Keratinocyte (primary cell): ENCODE measurements at regions not wholly inside any gene's neighbourhood (a gene's known extent, or its start where the extent isn't known, plus 50 kb on each side); places are given as distances from the start of the nearest gene placed in this dataset.

Source experiments
- DNase-seq: peaks from one replicate; pipeline ENCODE4 v3.0.0-alpha.2; 2011; ENCODE audit warnings: low read depth, missing footprints, low spot score
- FAIRE-seq: peaks from 2 replicates; lab custom pipeline; 2011; peaks lifted over from hg19 to GRCh38; lab: Jason Lieb, UNC
- H2AFZ ChIP-seq: 2 replicates; pipeline ENCODE4 v1.6.0; 2012; ENCODE audit warnings: low read length, control low read depth, inconsistent platforms; ENCODE audit not compliant: control insufficient read depth
- H3K27ac ChIP-seq: 2 replicates; pipeline ENCODE4 v1.5.1; 2011; ENCODE audit warnings: low read length; ENCODE audit not compliant: control insufficient read depth, insufficient read depth
- H3K27me3 ChIP-seq: 3 replicates; pipeline ENCODE4 v1.6.0; 2011; ENCODE audit warnings: low read length; ENCODE audit not compliant: control insufficient read depth, insufficient read depth; ENCODE audit errors: extremely low read depth
- H3K36me3 ChIP-seq, 2 experiments: 2 replicates in 1 of 2; 3 replicates in 1 of 2; pipeline ENCODE4 v1.5.1; 2011; ENCODE audit warnings: low read length in 2 of 2, mild to moderate bottlenecking in 1 of 2; ENCODE audit not compliant: control insufficient read depth in 2 of 2, insufficient read depth in 2 of 2; ENCODE audit errors: extremely low read depth in 1 of 2
- H3K4me1 ChIP-seq: 3 replicates; pipeline ENCODE4 v1.5.1; 2011; ENCODE audit warnings: low read length; ENCODE audit not compliant: control insufficient read depth, insufficient read depth; ENCODE audit errors: extremely low read depth
- H3K4me2 ChIP-seq: 3 replicates; pipeline ENCODE4 v1.6.0; 2011; ENCODE audit warnings: low read depth, low read length; ENCODE audit not compliant: control insufficient read depth, insufficient read depth; ENCODE audit errors: extremely low read depth
- H3K4me3 ChIP-seq, 3 experiments: fragments of 200-600 bp in 1 of 3; sonication (generic) in 1 of 3; 2 replicates in 2 of 3; 3 replicates in 1 of 3; pipeline ENCODE4 v1.5.1; 2011 to 2016; ENCODE audit warnings: low read length in 3 of 3, mild to moderate bottlenecking in 3 of 3, control low read depth in 2 of 3, inconsistent platforms in 1 of 3, low read depth in 1 of 3, mixed read lengths in 1 of 3, mixed run types in 1 of 3, moderate library complexity in 1 of 3; ENCODE audit not compliant: control insufficient read depth in 2 of 3, insufficient read depth in 2 of 3; ENCODE audit errors: extremely low read depth in 1 of 3
- H3K79me2 ChIP-seq: 2 replicates; pipeline ENCODE4 v1.6.0; 2012; ENCODE audit warnings: low read length; ENCODE audit not compliant: control insufficient read depth, insufficient read depth
- H3K9ac ChIP-seq: 3 replicates; pipeline ENCODE4 v1.6.0; 2011; ENCODE audit warnings: low read length; ENCODE audit not compliant: control insufficient read depth, insufficient read depth; ENCODE audit errors: extremely low read depth
- H3K9me1 ChIP-seq: 3 replicates; pipeline ENCODE4 v1.6.0; 2011; ENCODE audit warnings: low read length; ENCODE audit not compliant: control insufficient read depth, insufficient read depth; ENCODE audit errors: extremely low read depth
- H3K9me3 ChIP-seq: 2 replicates; pipeline ENCODE4 v1.5.1; 2012; ENCODE audit warnings: low read depth, low read length; ENCODE audit not compliant: control insufficient read depth
- H4K20me1 ChIP-seq: 3 replicates; pipeline ENCODE4 v1.6.0; 2011; ENCODE audit warnings: low read length; ENCODE audit not compliant: control insufficient read depth, insufficient read depth; ENCODE audit errors: extremely low read depth
- CTCF ChIP-seq, 3 experiments: IDR thresholded peaks in 1 of 3; conservative IDR thresholded peaks in 1 of 3; optimal IDR thresholded peaks in 1 of 3; 2 replicates in 2 of 3; 3 replicates in 1 of 3; pipeline versions ENCODE3 to v1.5.1; 2011; ENCODE audit warnings: low read length in 3 of 3, mild to moderate bottlenecking in 3 of 3, moderate library complexity in 2 of 3, control low read depth in 1 of 3, inconsistent platforms in 1 of 3; ENCODE audit not compliant: insufficient read depth in 2 of 3; ENCODE audit errors: extremely low read depth in 1 of 3
- EZH2 ChIP-seq: IDR thresholded peaks from one replicate; pipeline ENCODE4 v1.6.1; 2012; ENCODE audit warnings: inconsistent platforms, mild to moderate bottlenecking, low read length, moderate library complexity
- dilution Hi-C: fragments of 300-500 bp; cut with MboI; formaldehyde crosslinking; loops from one replicate; pipeline ENCODE4 v1.7.0; 2020; ENCODE audit warnings: low sequenced_read_pairs; ENCODE audit not compliant: extremely low pct_ligation_motif_present

- H3K4me3 ChIP-seq = no peak overlapping the region
- no peaks in the 10 kb centered on the region for H3K27me3 ChIP-seq
- no peak overlapping the region for H3K9ac ChIP-seq
- H3K4me2 ChIP-seq = no peak overlapping the region
- no peaks in the 10 kb centered on the region for H3K36me3 ChIP-seq
- H3K79me2 ChIP-seq = no peaks in the 10 kb centered on the region
- H3K9me1 ChIP-seq = no peaks in the 10 kb centered on the region
- no peak overlapping the region for H2AFZ ChIP-seq
- dilution Hi-C loops = no loop called here
- DNase-seq (no peak), FAIRE-seq (no peak)
- H3K9me3 ChIP-seq = no peaks in the 10 kb centered on the region
- no peaks in the 10 kb centered on the region for H3K4me1 ChIP-seq
- no peak for TF ChIP-seq CTCF (optimal IDR thresholded peaks at IDR 0.05 in 1 of 3, IDR thresholded peaks at IDR 0.05 in 1 of 3, conservative IDR thresholded peaks at IDR 0.05 in 1 of 3; ENCODE audit: extremely low read depth in 1 of 3, insufficient read depth in 2 of 3, low read length in 3 of 3)
- TF ChIP-seq EZH2 = no peak
- H3K27ac ChIP-seq = no peak overlapping the region
- no peaks in the 10 kb centered on the region for H4K20me1 ChIP-seq
Observed at GRCh38 chr1:104630567-104631149, 881.0 kb downstream of the AMY1C start.

- Histone ChIP-seq H3K4me3 (no peak overlapping the region), H3K4me1 (no peaks in the 10 kb centered on the region), H3K9me3 (no peaks in the 10 kb centered on the region), H3K36me3 (no peaks in the 10 kb centered on the region), H4K20me1 (no peaks in the 10 kb centered on the region), H3K27me3 (no peaks in the 10 kb centered on the region), H3K9me1 (no peaks in the 10 kb centered on the region), H3K9ac (no peak overlapping the region), H3K4me2 (no peak overlapping the region), H3K79me2 (no peaks in the 10 kb centered on the region), H2AFZ (no peak overlapping the region), H3K27ac (no peak overlapping the region)
- DNase-seq (no peak), FAIRE-seq (no peak)
- TF ChIP-seq CTCF (optimal IDR thresholded peaks at IDR 0.05 in 1 of 3, IDR thresholded peaks at IDR 0.05 in 1 of 3, conservative IDR thresholded peaks at IDR 0.05 in 1 of 3; ENCODE audit: extremely low read depth in 1 of 3, insufficient read depth in 2 of 3, low read length in 3 of 3) (no peak), EZH2 (no peak)
- dilution Hi-C loops = no loop called here
Observed at GRCh38 chr1:104636581-104636980, 886.9 kb downstream of the AMY1C start.
